Activated CD8-positive, alpha-beta memory T cell treated with anti-CD3 and anti-CD28 coated beads for 1 hour (primary cell): ENCODE measurements at regions not wholly inside any gene's neighbourhood (a gene's known extent, or its start where the extent isn't known, plus 50 kb on each side); places are given as distances from the start of the nearest gene placed in this dataset.
"Not testable (repeated sequence)": the region's sequence is repeated elsewhere in the genome, so short reads cannot be mapped to it uniquely, and the experiment has no call there.

ENCODE experiments used
- DNase-seq, 2 donors: peaks; one replicate each; pipeline ENCODE4 v3.0.0-alpha.2; 2020; ENCODE audit warnings: low read depth in 1 of 2; ENCODE audit errors: extremely low read depth in 1 of 2

DNA sequence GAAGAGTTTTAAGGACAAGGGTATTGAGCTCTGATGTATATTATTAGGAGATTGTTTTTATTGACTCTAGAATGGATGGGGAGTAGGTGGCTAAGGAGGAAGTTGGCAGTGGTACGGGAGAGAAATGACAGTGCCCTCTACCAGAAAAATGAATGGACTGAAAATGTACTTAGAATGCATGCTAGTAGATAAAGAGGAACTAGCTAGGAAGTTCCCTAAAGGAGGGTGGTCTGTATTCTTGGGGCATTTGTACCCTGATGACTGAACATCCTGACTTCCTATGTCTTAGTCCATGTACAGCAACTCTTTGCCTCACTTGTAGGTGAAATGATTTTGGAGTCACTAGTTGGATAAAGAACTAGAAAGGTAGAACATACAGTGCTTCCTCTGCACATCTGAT lies 581.5 kb upstream of the RBFOX1 start:
- DNase-seq = no peak

DNA sequence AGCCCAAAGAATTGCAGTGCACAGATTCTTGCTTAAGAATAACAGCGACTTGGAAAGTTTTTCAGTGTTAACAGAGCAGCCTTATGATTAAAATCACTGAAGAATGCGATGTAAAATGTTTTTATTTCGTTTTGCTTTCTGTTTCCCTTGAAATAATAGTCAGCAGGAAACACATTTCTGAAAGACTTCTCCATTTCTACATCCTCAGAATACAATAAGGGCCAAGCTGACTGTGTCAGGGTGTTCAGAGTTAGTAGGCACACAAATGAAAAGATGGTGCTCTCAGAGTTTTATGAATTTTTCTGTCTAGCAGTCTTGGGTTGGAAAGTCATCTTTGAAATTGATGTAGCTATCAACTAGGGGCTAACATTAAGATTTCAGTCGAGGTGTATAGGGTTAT lies 582.9 kb upstream of the RBFOX1 start:
- DNase-seq = no peak

DNA sequence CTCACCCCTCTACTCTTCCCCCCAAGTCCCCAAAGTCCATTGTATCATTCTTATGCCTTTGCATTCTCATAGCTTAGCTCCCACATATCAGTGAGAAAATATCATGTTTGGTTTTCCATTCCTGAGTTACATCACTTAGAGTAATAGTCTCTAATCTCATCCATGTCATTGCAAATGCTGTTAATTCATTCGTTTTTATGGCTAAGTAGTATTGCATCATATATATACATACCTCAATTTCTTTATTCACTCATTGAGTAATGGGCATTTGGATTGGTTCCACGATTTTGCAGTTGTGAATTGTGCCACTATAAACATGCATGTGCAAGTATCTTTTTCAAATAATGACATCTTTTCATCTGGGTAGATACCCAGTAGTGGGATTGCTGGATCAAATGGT lies 596.3 kb upstream of the RBFOX1 start:
- not testable (repeated sequence) for DNase-seq

GRCh38 chr16:6735631-6736030 lies 597.0 kb upstream of the RBFOX1 start:
- no peak for DNase-seq

GRCh38 chr16:6732166-6732565 lies 600.5 kb upstream of the RBFOX1 start:
- no peak for DNase-seq

DNA sequence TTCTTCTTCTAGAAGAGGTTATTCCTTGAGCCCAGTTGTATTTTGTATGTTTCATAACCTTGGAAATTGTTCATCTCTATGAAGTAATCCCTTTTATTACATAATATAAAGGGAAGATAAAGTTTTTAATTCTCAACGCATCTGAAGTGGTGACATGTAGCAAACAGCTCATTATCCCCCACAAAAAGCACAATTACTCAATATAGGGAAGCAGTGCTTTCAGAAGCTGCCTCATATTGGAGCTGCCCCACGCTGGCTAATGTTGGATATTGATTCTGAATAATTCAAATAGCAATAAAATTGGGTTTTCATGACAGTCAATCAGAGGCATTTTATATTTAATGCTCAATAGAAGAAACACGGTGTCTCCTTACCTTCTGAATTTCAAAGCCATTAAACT lies 604.3 kb upstream of the RBFOX1 start:
- DNase-seq = no peak

GRCh38 chr16:6726621-6727020 lies 606.0 kb upstream of the RBFOX1 start:
- DNase-seq = no peak

DNA sequence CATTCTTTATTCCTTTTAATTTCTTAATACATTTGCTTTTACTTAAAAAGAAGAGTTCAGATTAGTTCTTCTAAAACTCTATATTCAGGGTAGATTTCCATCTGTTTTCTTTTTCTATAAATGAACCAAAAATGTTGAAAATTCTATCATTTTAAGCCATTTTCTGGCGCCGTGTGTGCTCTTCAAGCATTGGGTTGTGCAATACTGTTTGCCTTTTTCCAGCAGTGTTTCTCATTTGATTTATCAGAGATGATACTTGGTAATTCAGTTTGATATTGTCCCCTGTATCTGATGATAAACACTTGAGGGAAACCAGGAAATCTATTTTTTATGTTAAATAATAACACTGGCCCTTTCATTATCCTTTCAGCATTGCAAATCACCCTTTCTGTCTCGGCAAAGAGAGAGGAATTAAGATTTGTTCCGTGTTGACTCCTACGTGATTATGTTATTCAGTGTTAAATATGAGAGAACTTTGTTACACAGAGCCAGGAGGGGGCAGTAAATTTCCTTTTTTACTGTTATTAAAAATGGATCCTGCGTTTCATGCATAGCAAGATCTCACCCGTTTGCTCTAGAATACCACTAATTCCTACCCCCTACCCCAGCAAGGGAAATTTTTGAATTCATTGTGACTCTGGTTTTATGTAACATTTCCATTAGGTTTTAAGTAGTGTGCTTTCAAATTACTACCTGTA lies 606.9 kb upstream of the RBFOX1 start:
- no peak for DNase-seq

- DNase-seq = not testable (repeated sequence)
Observed at GRCh38 chr16:6725206-6725605, 607.4 kb upstream of the RBFOX1 start.

DNA sequence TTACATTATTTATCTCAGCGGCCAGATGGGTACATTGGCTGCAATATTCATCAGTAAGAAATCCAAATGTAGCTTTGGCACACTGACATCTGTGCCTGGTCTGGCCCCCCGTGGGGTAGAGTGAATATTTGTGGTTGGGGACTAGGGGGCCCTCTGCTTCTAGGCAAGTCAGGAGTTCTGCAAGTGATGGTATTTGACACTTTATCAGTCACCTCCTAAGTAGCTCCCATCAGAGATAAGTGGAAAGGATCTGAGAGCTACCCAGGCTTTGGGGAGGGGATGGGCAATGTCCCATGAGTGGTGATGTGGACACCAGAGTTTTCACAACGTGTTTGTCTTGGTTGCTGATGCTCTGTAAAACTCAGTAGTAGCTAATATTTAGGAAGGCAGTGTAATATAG lies 609.9 kb upstream of the RBFOX1 start:
- no peak for DNase-seq

- DNase-seq = no peak
Observed at GRCh38 chr16:6714510-6714909, 618.1 kb upstream of the RBFOX1 start.

DNA sequence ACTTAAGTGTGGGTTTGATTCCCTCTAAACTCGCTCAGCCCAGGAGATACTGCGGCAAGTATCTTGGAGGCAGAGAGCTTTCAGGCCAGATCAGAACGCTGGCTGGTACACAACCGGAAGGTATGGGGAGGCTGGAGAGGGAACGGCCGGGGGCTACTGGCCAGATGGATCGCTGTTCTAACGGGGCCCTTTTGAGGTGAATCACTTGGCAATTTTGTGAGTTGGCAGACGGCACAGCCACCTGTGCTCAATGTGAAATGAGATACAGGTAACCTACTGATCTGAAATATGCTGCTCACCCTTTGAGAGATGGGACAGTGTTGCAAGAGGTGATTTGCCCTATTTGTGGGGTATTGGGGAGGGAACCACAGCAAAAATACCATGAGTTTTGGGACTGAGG lies 622.9 kb upstream of the RBFOX1 start:
- DNase-seq = no peak

DNA sequence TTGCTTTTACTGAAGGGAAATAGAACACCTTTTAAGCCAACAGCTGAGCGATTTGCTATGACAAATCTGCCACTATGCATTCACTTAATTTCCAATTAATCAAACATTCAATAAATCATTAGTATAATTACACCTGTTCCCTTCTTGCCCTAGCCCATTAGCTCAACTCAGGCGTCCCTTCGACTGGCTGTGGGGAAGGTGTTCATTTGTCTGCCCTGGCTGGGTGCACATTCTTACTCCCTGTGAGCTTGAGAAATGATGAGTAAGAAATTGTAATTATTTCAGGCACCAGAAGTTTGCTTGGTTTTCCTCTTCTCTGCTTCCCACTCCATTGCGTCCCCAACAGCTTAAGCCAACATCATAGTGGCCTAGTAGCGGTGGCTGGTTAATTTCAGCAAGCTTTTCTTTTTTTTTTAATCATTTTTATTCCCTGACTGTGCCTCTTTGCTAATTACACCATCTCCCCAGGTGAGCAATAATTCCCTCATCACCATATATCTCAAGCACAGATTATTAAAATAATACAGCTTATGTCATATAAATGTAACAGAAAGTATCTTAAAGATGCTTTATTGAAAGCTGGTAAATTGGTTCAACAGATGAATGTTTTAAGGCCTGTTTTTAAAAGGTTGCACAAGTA lies 623.9 kb upstream of the RBFOX1 start:
- no peak for DNase-seq

DNA sequence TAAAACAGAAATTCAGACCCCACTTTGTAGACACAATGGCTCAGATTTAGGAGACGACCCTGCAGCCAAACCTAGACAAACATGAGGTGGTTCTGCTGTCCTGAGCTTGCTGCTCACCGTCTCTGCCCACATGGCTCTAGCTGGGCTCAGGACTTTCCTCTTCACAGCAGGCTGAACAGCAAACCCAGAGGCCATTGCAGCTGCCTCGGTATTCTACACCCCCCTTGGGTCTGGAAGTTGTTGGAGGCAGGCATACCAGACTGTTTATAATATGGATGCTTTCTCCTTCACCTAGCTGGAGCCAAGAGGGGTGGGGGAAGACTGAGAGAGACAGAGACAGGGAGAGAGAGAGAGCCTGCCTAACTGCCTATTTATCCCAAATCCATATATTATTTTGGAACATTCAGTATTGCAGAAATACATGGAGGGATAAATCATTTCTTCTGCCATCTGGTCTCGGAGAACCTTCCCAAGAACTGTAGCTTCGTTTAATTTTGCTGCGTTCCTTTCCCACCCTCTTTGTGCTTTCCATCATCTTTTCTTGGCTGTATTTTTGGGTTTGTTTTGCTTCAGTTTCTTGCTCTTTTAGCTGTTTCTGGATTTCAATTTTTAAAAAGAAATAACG lies 628.2 kb upstream of the RBFOX1 start:
- no peak for DNase-seq

- no peak for DNase-seq
Observed at GRCh38 chr16:6701096-6701495, 631.5 kb upstream of the RBFOX1 start.

GRCh38 chr16:6698548-6698947 lies 634.1 kb upstream of the RBFOX1 start:
- DNase-seq = no peak

DNA sequence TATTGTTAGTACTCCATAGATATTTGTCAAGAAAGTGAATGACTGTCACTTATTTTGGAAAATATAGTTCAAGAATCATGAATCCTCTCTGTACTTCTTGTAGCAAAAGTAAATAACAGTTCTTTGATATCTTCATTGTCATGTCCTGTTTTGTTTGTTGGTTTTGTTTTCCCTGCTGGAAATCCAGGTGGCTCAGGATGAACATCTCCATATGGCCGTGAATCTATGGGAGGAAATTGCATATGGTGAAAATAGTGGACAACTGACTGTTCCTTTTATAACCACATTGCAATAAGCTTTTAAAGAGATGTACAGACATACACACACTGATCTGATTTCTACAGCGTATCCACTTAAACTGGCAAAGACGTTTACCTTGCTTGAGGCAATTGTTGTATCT lies 637.0 kb upstream of the RBFOX1 start:
- no peak for DNase-seq

GRCh38 chr16:6694636-6695035 lies 638.0 kb upstream of the RBFOX1 start:
- DNase-seq = no peak

- DNase-seq = not testable (repeated sequence)
Observed at GRCh38 chr16:6693418-6693817, 639.2 kb upstream of the RBFOX1 start.

GRCh38 chr16:6692874-6693273 lies 639.8 kb upstream of the RBFOX1 start:
- no peak for DNase-seq

- DNase-seq = no peak
Observed at GRCh38 chr16:6690741-6691140, 641.9 kb upstream of the RBFOX1 start.

GRCh38 chr16:6689643-6690042 lies 643.0 kb upstream of the RBFOX1 start:
- no peak for DNase-seq
